GM21723 (cell line): ENCODE measurements at regions not wholly inside any gene's neighbourhood (a gene's known extent, or its start where the extent isn't known, plus 50 kb on each side); places are given as distances from the start of the nearest gene placed in this dataset.
"Not testable (repeated sequence)": the region's sequence is repeated elsewhere in the genome, so short reads cannot be mapped to it uniquely, and the experiment has no call there.

Source experiments
- ATAC-seq: cut with Tn5 transposase; IDR thresholded peaks from one replicate; pipeline ENCODE4 v1.9.1; 2021; ENCODE audit warnings: mild to moderate bottlenecking, moderate library complexity; ENCODE audit not compliant: unreplicated experiment

DNA sequence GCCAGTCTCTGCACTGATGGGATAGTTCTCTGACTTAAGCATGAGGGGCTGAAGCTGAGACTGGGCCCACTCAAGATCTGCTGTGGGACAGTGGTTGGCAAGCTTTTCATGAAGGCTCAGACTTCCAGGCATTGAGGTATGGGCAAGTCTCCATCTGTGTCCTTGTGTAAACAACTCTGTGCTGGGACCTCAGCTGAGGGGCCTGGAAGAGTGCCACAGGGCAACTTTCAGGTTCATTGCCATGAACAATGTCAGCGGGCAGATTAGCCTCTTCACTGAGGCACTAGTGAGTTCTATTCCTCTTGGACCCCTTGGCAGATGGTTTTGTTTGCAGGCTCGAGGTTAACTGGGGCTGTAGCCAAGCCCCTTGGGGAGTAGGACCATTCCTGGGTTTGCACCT lies 127.1 kb downstream of the MRPS30 start:
- ATAC-seq = no peak

DNA sequence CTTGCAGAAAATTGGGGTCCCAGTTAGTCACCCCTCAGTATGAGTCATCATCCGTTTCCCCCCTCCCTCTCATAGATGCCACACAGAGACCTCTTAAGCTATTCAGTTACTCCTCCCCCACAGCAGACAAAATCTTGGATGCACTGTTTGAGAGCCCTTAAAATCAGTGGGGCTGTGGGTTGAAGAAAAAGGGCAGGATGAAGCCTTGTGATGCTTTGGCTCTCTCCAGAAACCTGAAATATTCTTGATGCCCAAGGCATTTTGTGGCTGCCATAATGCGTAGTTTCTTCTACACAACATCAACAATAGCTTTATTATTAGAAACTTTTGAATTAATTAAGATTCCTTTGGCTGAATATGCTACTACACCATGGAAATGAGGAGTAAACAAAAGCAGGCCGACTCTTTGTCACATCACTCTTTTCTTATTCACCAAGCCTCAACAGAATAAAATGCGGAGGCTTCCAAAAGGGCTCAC lies 133.8 kb downstream of the MRPS30 start:
- ATAC-seq = no peak

DNA sequence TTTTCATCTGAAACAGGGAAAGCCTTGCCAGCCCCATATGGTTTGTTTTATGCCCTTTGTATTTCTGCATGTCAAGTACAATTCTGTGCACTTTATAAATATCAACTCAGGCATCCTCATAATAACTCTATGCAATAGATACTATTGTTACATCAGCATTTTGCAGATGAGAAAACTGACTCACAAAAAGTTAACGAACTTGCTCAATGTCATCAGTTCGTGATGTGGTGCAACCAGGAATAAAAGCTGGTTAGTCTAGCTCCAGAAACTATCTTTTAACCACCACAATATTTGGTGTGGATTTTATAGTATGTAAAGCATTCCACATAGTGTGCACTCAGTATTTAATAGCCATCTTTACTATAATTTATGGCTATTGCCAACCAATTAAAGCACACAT lies 134.9 kb downstream of the MRPS30 start:
- no peak for ATAC-seq

DNA sequence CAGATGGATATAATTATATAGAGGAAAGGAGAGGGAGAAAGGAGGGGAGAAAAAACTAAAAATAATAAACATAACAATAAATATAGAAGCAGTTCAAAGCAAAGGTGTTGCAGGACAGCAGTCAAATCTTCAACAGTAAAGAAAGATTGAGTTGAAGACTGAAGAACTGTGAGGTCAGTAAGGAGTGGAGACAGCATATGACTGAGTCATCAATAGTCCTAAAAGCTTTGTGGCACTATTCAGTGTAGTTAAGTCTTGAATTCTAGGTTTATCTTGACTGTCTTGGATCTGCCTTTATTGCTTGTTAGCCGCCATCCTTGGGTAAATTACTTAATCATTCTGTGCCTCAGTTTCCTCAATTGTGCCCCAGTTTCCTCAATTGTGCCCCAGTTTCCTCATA lies 137.0 kb downstream of the MRPS30 start:
- ATAC-seq = no peak

DNA sequence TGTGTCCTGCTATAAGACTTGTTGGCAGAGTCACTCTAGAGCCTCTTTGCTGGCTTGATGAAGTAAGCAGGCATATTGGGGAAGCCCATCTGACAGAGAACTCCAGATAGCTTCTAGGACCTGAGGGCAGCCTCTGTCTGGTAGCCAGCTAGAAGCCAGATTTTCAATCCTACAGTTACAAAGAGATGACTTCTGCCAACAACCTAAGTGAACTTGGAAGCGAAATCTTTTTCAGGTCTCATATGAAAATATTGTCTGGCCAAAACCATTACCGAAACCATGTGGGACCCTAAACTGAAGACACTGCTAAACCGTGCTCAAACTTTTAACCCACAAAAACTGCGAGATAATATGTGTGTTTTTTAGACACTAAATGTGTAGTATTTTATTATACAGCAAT lies 140.9 kb downstream of the MRPS30 start:
- no peak for ATAC-seq

DNA sequence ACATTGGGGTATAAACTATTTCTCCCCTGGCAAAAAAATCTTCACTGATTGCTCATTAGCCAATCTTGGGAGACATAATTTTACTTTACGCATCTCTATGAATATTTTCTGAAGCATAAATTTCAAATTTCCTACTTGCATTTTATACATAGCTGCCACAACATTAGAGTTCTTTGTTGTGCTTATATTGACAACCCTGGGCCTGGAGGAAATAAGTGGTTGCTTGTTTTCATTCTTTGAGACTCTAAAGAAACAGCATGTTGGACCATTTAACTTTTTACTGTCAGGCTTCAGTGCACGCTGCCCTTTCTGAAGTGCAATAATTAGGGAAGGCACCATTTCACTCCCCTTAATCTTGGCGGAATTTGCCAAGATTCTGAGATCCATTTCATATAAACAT lies 142.6 kb downstream of the MRPS30 start:
- no peak for ATAC-seq

DNA sequence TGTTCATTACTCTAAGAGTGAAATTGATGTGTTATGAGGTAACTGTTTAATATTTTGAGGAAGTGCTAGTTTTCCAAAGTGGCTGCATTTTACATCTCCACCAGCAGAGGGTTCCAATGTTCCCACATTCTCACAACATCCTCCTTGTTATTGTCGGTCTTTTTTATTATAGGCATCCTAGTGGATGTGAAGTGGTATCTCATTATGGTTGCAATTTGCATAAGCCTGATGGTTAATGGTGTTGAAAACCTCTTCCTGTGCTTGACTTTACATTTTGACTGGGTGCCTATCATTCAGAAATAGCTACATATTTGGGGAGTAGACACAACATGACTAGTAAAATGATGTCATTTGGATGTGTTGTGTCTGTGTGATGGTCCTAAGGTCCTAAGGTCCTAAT lies 143.6 kb downstream of the MRPS30 start:
- ATAC-seq = peak; percentile 87

DNA sequence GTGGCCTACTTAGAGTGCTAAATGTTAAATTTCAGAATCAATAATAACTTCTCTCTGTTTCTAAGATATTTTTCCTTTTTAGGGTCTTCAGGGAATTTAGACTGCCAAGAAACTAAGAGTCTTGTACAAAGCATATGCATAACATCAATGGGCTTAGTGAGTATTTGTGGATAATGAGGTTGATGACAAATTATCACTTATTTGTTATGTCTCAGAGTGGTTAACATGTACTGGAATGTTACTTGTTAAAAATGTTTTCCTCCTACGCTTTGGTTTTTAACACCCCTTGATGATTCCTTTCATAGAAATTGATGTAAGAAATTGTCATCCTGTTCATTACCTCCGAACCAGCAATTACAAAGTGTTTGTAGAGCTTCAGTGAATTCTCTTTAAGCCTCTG lies 144.3 kb downstream of the MRPS30 start:
- no peak for ATAC-seq

DNA sequence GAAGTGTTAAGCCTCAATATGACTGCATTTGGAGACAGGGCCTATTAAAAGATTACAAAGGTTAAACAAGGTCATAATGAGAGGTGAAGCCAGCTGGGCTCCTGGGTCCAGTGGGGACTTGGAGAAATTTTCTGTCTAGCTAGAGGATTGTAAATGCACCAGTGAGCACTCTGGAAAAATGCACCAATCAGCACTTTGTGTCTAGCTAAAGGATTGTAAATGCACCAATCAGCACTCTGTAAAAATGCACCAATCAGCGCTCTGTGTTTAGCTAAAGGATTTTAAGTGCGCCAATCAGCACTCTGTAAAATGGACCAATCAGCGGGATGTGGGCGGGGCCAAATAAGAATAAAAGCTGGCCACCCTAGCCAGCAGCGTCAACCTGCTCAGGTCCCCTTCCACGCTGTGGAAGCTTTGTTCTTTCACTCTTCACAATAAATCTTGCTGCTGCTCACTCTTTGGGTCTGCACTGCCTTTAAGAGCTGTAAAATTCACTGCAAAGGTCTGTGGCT lies 150.3 kb downstream of the MRPS30 start:
- ATAC-seq = not testable (repeated sequence)

DNA sequence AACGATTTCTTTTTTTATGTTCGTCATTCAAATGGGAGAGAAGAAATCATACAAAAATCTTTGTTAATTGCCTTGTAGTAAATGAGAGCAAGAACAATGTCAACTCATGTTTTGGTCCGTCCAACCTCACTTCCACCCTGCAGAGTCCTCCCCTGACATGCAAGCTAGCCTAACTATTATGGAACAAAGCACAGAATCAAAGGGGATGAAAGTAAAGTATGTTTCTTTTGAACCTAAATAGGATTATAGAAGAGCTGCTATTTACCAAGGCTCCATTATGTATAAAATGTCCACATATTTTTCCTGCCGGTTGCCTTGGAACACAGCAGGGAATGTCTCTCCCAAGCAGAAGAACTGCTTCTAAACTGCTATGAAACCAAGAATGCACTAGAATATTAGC lies 161.1 kb downstream of the MRPS30 start:
- no peak for ATAC-seq

DNA sequence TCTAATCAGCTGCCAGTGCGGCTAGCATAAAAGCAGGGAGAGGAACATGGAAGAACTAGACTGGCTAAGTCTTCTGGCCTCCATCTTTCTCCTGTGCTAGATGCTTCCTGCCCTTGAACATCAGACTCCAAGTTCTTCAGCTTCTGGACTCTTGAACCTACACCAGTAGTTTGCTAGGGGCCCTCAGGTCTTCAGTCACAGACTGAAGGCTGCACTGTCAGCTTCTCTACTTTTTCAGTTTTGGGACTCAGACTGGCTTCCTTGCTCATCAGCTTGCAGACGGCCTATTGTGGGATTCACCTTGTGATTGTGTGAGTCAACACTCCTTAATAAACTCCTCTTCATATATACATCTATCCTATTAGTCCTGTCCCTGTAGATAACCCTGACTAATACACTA lies 162.2 kb downstream of the MRPS30 start:
- not testable (repeated sequence) for ATAC-seq

DNA sequence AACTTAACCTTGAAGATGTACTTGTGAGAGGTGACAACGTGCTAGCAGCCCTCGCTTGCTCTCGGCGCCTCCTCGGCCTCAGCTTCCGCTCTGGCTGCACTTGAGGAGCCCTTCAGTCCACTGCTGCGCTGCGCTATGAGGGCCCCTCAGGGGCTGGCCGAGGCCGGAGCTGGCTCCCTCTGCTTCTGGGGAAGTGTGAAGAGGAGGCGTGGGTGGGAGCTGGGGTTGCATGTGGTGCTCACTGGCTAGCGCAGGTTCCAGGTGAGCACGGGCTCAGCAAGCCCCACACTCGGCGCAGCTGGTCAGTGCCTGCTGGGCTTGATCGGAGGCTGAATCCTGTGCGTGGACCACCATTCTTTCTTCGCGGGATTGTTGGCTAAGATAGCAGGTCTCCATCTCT lies 166.1 kb downstream of the MRPS30 start:
- ATAC-seq = no peak

DNA sequence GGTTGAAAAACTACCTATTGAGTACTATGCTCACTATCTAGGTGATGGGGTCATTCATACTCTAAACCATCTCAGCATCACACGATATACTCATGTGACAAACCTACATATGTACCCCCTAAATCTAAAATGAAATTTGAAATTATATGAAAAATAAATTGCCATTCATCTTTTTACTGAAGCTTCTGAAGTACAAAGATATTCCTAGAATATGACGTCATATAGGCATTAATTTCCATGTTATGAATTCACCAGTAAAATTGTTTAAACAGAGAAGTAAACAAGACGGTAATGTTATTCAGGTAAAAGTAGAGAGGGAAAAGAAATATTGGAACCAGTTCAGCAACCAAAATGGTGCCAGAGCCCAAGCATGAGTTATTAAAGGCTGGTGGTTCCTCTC lies 173.0 kb downstream of the MRPS30 start:
- no peak for ATAC-seq

DNA sequence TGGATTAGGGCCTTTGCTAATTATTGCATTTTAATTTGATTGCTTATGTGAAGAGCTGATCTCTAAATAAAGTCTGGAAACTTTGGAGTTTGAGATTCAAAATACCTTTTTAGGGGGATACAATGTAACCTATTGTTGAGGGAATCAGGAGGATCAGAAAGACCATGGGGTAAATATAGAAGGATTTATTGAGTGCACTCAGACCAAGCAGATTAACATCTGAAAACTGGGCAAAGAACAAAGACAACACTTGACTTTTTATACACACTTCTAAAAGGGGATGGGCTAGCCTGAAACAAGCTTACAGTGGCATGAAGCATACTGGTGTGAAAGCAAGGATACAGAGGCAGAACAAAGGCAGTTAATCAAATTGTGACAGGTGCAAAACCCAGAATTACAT lies 174.3 kb downstream of the MRPS30 start:
- ATAC-seq = no peak

DNA sequence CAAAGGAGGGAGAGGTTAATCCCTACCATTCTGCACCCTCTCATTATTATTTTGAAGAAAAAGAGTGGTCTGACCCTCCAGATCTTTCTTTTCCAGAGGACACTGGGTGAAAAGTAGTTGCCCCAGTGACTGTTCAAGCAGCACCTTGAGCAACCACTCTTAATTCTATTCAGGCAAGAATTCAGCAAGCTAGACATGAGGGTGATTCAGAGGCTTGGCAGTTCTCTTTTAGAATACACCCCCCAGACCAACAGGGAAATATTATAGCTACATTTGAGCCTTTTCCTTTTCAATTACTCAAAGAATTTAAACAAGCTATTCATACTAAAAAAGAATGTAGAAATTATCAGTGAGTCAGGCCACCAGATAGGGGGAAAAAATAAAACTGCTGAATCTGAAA lies 178.3 kb downstream of the MRPS30 start:
- ATAC-seq = no peak

DNA sequence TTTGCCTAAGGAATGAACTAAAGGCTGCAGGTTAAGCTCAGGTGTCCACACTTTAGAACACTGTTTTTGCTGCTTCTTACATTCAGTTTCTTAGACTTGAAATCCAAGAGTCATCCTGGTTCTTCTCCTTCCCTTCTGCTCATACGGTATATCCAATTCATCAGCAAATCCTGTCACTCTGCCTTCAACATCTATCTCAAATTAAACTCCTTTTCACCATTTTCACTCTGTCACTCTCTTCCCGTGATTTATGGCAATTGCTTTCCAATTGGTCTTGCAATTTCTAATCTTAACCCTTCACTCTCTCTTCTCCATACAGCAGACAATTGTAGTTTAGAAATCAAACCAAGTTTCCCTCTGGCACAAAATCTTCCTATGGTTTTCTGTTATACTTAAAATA lies 182.9 kb downstream of the MRPS30 start:
- no peak for ATAC-seq

DNA sequence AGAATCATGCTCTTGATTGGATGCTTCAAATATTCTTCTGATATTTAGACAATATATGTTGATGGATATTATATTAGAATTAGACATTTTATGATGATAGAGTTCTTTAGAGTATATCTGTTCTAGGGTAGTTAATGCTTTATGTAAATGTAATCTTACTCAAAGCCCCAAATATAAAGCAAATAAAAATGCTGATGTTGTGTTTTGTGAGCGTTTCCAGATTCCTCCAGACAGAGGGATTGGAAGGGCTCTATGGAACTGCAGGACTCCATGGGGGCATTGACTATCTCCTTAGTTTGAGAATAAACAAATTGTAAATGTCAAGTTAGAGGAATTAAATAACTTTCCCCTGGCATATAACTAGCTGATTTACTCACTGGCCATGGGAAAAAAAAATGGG lies 184.5 kb downstream of the MRPS30 start:
- ATAC-seq = no peak

DNA sequence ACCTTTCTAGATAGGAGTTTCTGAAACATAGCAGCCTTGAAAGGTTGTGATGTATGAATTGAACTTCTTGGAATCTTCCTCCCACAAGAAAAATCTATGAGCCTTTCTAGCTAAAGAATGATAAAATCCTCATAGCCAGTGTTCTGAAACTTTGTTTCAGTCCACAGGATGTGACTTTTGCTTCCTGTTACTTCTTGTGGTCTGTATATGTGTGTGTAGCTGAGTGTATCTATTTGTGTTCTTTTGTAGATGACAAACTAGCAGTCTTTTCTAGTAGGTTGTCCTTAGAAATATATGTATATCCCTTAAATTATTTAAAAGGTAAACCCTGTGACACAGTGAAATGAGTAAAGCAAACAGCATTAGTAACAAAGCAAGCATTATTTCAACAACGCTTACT lies 188.8 kb downstream of the MRPS30 start:
- ATAC-seq = no peak

DNA sequence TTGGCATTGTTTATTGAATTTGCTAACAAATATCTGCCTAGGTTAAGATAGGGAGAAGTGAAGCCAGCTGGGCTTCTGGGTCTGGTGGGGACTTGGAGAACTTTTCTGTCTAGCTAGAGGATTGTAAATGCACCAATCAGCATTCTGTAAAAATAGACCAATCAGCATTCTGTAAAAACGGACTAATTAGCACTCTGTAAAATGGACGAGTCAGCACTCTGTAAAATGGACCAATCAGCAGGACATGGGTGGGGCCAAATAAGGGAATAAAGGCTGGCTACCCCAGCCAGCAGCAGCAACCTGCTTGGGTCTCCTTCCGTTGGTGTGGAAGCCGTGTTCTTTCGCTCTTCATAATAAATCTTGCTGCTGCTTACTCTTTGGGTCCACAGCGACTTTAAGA lies 198.4 kb downstream of the MRPS30 start:
- ATAC-seq = not testable (repeated sequence)

DNA sequence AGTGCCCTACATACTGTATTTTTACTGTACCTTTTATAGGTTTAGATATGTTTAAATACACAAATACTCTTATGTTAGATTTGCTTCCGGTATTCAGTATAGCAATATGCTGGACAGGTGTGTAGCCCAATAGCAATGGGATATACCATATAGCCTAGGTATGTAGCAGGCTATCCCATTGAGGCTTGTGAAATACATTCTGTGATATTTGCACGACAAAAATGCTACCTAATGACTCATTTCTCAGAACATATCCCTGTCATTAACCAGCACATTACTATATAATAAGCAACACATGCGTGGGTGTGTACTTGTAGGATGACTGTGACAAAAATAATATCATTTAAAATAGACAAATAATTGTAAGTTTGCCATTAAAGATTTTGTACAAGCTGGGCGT lies 208.8 kb downstream of the MRPS30 start:
- ATAC-seq = no peak

DNA sequence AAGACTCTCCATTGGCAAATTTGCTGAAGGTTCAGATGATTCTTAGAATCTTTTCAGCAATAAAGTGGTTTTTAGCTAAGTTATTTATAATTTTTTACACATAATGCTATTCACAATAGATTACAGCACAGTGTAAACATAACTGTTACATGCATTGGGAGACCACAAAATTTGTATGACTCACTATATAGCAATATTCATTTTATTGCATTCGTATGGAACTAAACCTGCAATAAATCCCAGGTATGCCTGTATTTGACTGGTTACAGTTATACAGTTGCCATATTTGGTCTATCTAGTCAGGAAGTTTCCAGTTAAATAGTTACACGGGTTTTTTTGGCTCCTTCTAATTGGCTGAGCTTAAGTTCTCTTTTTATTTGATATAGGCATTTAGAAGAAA lies 220.8 kb downstream of the MRPS30 start:
- ATAC-seq = no peak

DNA sequence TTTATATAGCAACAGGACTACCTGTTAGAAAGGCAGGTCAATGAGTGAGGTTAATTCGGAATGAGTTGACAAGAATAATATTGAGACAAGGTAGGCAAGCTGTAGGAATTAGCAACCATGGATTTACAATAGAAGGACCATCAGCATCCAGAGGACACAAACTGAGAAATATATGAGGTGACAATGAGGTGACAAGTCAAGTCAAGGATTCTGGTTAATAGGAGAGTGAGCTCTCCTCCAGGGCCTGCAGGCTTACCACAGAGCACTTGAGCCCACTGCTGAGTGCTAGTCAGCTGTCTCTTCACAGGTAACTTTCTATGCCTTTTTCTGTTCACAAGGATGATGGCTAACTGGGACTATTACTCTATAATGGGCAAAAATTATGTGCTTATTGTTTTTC lies 227.2 kb downstream of the MRPS30 start:
- no peak for ATAC-seq

DNA sequence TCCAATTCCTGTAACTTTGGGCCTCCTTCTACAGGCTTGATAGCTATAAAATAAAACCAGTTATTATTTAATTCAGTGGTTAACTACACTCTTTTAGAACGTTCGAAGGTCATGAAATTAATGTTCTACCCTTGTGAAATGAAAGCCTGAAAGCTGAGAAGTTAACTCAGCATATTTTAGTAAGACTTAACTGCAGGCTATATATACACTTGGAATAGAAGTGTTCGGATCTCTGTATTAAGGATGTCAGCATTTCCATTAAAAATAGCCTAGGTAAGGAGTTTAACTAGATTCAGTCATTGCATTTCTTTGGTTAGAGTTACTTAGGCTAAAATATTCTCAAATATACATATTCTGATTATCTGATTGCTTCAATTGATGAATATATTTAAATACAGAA lies 229.2 kb downstream of the MRPS30 start:
- no peak for ATAC-seq
